ENCODE measurements at regions not wholly inside any gene's neighbourhood (a gene's known extent, or its start where the extent isn't known, plus 50 kb on each side); places are given as distances from the start of the nearest gene placed in this dataset.

DNA sequence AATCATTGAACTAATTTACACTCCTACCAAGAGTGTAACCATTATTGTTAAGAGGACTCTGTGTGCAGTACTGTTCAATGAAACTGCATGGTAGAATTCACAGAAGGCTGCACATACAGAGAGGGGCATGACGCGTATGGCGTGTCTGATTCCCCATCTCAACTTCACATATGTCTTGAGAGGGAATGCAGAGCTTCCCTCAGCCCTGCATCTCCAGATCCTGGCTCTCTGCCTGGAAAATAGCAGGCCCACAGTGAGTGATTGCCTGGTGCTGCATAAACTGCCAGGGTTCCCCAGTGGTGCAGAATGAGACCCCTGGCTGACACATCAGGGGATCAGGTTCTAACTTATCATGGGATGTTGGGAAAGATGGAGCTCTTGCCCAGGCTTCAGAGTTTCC is 260.2 kb upstream of the ISX start:
- Histone ChIP-seq H3K9me2 (ENCODE audit: insufficient read depth) (no peaks in the 10 kb centered on the region), H2AFZ (ENCODE audit: low read depth, low read length, poor library complexity, severe bottlenecking) (no peak overlapping the region), H3K4me1 (ENCODE audit: control insufficient read depth in 1 of 2, insufficient read depth in 2 of 2, low read length in 2 of 2) (no peaks in the 10 kb centered on the region), H3K9ac (ENCODE audit: low read length) (no peak overlapping the region), H3K4me3 (replicated peaks in 1 of 2; ENCODE audit: low read depth in 1 of 2, low read length in 2 of 2) (no peak overlapping the region), H4K20me1 (ENCODE audit: insufficient read depth) (no peaks in the 10 kb centered on the region), H3K79me2 (ENCODE audit: insufficient read depth, low read length) (no peaks in the 10 kb centered on the region), H3K36me3 (ENCODE audit: control insufficient read depth in 1 of 2, insufficient read depth in 2 of 2, low read length in 2 of 2) (no peaks in the 10 kb centered on the region), H3K27ac (ENCODE audit: low read depth, low read length) (no peak overlapping the region), H3K27me3 (ENCODE audit: insufficient read depth, low read length) (no peaks in the 10 kb centered on the region), H3K9me3 (ENCODE audit: control insufficient read depth in 1 of 2, insufficient read depth in 1 of 2, low read depth in 1 of 2, low read length in 2 of 2) (no peaks in the 10 kb centered on the region; a peak in 1 of 4 replicates), H3K4me2 (ENCODE audit: low read length) (no peak overlapping the region)
- TF ChIP-seq FOSL1 (IDR thresholded peaks at IDR 0.05; ENCODE audit: low read depth) = no peak
- no peak for TF ChIP-seq POLR2A (IDR thresholded peaks at IDR 0.05; ENCODE audit: borderline replicate concordance, extremely low read depth, insufficient read depth, insufficient read length)
- no peak for TF ChIP-seq ZFX (IDR thresholded peaks at IDR 0.05)
- intact Hi-C loops (cut with micrococcal nuclease) = no loop called here
- DNase-seq (ENCODE audit: low read depth, low spot score) = no peak
- RAD21 ChIA-PET (ENCODE audit: low non-redundant PET in 1 of 2, low total read pairs in 2 of 2, uncharacterized antibody in 2 of 2, unreplicated experiment in 2 of 2) = no interaction called here
- no peak for ATAC-seq
- BruUV-seq (replicated peaks) = no TSS peak
- CTCF ChIA-PET = no interaction called here
- POLR2A ChIA-PET = no interaction called here

DNA sequence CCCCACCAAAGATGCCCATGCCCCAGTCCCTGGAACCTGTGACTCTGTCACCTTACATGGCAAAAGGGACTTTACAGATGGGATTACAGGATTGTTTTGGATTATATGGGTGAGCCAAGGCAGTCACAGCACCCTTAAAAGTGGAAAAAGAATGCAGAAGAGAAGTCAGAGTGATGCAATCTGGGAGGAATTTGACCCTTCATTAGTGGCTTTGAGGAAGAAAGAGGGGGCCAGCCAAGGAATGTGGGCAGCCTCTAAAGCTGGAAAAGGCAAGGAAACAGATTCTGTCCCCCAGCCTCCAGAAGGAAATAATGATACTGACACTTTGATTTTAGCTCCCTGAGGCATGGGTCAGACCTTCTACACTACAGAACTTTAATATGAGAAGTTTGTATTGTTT is 257.3 kb upstream of the ISX start:
- Histone ChIP-seq H3K9me2 (ENCODE audit: insufficient read depth) (no peaks in the 10 kb centered on the region), H4K20me1 (ENCODE audit: insufficient read depth) (no peaks in the 10 kb centered on the region), H3K79me2 (ENCODE audit: insufficient read depth, low read length) (no peaks in the 10 kb centered on the region), H3K36me3 (ENCODE audit: control insufficient read depth in 1 of 2, insufficient read depth in 2 of 2, low read length in 2 of 2) (no peaks in the 10 kb centered on the region), H3K4me1 (ENCODE audit: control insufficient read depth in 1 of 2, insufficient read depth in 2 of 2, low read length in 2 of 2) (no peaks in the 10 kb centered on the region), H3K4me2 (ENCODE audit: low read length) (no peak overlapping the region), H2AFZ (ENCODE audit: low read depth, low read length, poor library complexity, severe bottlenecking) (no peak overlapping the region), H3K27ac (ENCODE audit: low read depth, low read length) (no peak overlapping the region), H3K9me3 (ENCODE audit: control insufficient read depth in 1 of 2, insufficient read depth in 1 of 2, low read depth in 1 of 2, low read length in 2 of 2) (no peaks in the 10 kb centered on the region; a peak in 2 of 4 replicates), H3K27me3 (ENCODE audit: insufficient read depth, low read length) (no peaks in the 10 kb centered on the region), H3K4me3 (replicated peaks in 1 of 2; ENCODE audit: low read depth in 1 of 2, low read length in 2 of 2) (no peak overlapping the region), H3K9ac (ENCODE audit: low read length) (no peak overlapping the region)
- ChIA-PET RAD21 (ENCODE audit: low non-redundant PET in 1 of 2, low total read pairs in 2 of 2, uncharacterized antibody in 2 of 2, unreplicated experiment in 2 of 2) (no interaction called here), POLR2A (no interaction called here), CTCF (no interaction called here)
- no peak for ATAC-seq
- intact Hi-C loops (cut with micrococcal nuclease) = no loop called here
- no peak for TF ChIP-seq FOSL1 (IDR thresholded peaks at IDR 0.05; ENCODE audit: low read depth)
- TF ChIP-seq EGR1 (IDR thresholded peaks at IDR 0.05; ENCODE audit: low read depth) = no peak
- no peak for TF ChIP-seq ZNF274 (IDR thresholded peaks at IDR 0.05; ENCODE audit: low read depth, low read length)
- no peak for TF ChIP-seq TCF7L2 (IDR thresholded peaks at IDR 0.05; ENCODE audit: borderline replicate concordance, extremely low read depth, insufficient read depth, insufficient read length)
- no peak for TF ChIP-seq EZH2 (IDR thresholded peaks at IDR 0.05)
- TF ChIP-seq, protein P1, sequence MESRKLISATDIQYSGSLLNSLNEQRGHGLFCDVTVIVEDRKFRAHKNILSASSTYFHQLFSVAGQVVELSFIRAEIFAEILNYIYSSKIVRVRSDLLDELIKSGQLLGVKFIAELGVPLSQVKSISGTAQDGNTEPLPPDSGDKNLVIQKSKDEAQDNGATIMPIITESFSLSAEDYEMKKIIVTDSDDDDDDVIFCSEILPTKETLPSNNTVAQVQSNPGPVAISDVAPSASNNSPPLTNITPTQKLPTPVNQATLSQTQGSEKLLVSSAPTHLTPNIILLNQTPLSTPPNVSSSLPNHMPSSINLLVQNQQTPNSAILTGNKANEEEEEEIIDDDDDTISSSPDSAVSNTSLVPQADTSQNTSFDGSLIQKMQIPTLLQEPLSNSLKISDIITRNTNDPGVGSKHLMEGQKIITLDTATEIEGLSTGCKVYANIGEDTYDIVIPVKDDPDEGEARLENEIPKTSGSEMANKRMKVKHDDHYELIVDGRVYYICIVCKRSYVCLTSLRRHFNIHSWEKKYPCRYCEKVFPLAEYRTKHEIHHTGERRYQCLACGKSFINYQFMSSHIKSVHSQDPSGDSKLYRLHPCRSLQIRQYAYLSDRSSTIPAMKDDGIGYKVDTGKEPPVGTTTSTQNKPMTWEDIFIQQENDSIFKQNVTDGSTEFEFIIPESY (IDR thresholded peaks at IDR 0.05; ENCODE audit: extremely low read depth, insufficient replicate concordance, low read length) = no peak
- TF ChIP-seq ZFX (IDR thresholded peaks at IDR 0.05) = no peak
- BruUV-seq (replicated peaks) = no TSS peak
- no peak for DNase-seq (ENCODE audit: low read depth, low spot score)
